ENCODE measurements at regions not wholly inside any gene's neighbourhood (a gene's known extent, or its start where the extent isn't known, plus 50 kb on each side); places are given as distances from the start of the nearest gene placed in this dataset.

DNA sequence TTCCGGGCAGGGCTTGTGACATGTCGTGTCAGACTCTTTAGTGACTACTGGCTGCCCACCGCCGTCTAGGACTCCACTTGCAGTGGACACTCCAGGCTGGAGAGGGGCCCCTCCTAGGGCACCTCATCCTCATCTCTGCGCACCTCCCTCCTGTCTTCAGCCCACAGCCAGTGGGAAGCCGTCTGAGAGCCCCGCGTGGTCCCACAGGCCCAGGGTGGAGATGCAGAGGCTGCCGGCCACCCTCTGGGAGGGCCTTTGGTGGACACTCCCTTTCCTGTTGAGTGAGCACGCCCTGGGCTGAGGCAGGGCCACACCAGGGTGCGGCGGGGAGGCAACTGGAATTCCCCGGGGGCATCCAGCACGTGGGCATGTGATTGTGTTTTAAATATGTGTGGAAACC, 80.5 kb downstream of the IRX2 start:
- Mint-ChIP-seq H3K36me3 (no peaks in the 10 kb centered on the region), H3K27me3 (no peaks in the 10 kb centered on the region), H3K27ac (no peak overlapping the region), H3K9me3 (ENCODE audit: low read depth) (no peaks in the 10 kb centered on the region), H3K4me1 (ENCODE audit: low read depth) (no peaks in the 10 kb centered on the region), H3K4me3 (no peak overlapping the region)

DNA sequence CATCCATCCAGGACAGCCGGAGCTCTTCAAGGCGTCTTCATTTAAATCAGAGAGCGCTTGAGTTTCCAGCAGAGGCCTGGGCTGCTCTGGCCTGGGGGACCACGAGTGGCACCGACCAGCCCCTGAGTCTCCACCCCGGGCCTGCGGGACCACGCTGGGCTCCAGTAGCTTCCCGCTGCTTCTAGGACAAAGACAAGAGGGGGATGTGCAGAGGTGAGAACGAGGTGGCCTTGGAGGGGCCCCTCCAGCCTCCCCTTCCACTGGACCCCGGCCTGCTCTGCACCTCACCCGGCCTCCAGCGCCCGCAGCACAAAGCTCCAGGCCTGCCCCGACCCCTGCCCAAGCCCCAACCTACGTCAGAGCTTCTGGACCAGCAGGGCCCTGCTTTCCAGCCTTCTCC, 81.6 kb downstream of the IRX2 start:
- H3K4me3 Mint-ChIP-seq = no peak overlapping the region
- no peak overlapping the region for H3K27ac Mint-ChIP-seq
- no peaks in the 10 kb centered on the region for H3K36me3 Mint-ChIP-seq
- H3K4me1 Mint-ChIP-seq (ENCODE audit: low read depth) = no peaks in the 10 kb centered on the region
- no peaks in the 10 kb centered on the region for H3K9me3 Mint-ChIP-seq (ENCODE audit: low read depth)
- H3K27me3 Mint-ChIP-seq = no peaks in the 10 kb centered on the region

DNA sequence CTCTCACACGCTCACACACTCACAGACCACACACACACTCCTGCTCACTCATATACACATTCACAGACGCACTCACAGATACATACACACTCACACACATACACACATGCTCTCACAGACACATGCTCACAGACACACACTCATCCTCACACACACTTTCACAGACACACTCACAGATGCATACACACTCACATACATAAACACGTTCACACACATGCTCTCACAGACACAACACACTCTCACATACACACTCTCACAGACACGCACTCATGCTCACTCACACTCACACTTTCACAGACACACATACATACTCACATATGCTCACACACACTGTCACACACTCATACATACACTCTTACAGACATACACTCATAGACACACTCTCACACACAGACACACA, 82.2 kb downstream of the IRX2 start:
- Mint-ChIP-seq H3K36me3 (no peaks in the 10 kb centered on the region), H3K27me3 (peaks cover 3% of the 10 kb centered on the region)

DNA sequence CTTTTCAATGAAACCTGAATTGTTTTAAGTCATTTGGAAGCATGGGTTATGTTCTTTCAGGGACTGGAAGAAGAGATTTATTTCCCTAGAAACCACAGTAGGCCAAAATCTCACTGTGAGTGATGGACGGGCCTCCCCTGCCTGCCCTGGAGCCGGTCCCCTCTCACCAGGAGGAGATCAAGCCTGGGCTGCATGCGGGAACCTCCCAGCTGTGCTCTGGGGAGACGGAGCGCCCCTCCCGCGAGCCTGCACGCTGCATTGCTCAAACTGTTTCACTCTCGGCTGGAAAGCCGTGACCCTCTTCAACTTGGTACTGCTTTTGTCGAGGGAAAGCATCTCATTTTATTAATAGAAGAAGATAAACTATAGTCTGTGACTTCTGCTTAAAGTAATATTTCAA, 85.4 kb downstream of the IRX2 start:
- H3K27me3 Mint-ChIP-seq = peaks cover 6% of the 10 kb centered on the region
- H3K9me3 Mint-ChIP-seq (ENCODE audit: low read depth) = no peaks in the 10 kb centered on the region
- no peak overlapping the region for H3K4me3 Mint-ChIP-seq
- H3K27ac Mint-ChIP-seq = no peak overlapping the region
- H3K36me3 Mint-ChIP-seq = no peaks in the 10 kb centered on the region
- no peaks in the 10 kb centered on the region for H3K4me1 Mint-ChIP-seq (ENCODE audit: low read depth)

More for the DNA sequence above, 82.2 kb downstream of the IRX2 start:
- Mint-ChIP-seq H3K4me1 (ENCODE audit: low read depth) (no peaks in the 10 kb centered on the region), H3K9me3 (ENCODE audit: low read depth) (no peaks in the 10 kb centered on the region), H3K4me3 (no peak overlapping the region), H3K27ac (no peak overlapping the region)

DNA sequence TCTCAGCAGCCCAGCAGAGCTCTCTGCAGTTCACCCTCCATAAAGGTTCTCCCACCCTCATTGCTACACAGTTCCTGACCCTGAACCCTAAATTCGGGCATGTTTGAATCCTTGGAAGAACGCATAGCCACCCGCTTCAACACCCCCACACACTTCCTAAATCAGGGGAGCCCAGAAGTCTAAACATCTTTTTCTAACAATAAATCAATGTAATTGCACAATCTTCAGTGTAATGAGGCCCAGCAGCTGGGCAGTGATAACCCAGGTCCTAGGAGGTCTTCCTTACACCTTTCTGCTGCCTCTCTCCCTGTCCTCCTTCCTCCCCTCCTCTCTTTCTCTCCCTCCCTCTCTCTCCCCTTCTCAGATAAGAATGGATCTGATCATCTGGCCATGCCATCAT, 88.0 kb downstream of the IRX2 start:
- Mint-ChIP-seq H3K36me3 (no peaks in the 10 kb centered on the region), H3K27me3 (peaks cover 9% of the 10 kb centered on the region), H3K9me3 (ENCODE audit: low read depth) (no peaks in the 10 kb centered on the region), H3K27ac (no peak overlapping the region), H3K4me3 (no peak overlapping the region), H3K4me1 (ENCODE audit: low read depth) (no peaks in the 10 kb centered on the region)

DNA sequence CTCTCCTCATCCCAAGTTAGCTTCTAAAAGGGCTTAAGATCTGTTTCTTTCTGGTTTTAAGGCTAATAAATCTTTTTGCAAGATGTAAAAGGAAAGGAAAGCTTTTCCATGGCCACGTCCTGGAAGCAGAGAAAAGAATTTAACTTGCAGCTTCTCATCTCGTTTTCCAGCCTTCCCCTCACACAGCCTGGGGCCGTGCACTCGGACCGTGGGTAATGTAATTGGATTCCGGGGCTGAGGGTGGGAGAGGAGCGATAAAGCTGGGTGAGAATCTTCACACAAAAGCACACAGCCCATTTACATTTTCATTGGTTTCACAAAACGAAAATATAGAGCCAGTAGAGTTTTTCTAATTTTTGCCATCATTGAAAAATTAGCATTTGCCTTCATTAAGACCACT, 91.2 kb downstream of the IRX2 start:
- H3K36me3 Mint-ChIP-seq = no peaks in the 10 kb centered on the region
- H3K4me3 Mint-ChIP-seq = no peak overlapping the region
- H3K27ac Mint-ChIP-seq = no peak overlapping the region
- no peaks in the 10 kb centered on the region for H3K9me3 Mint-ChIP-seq (ENCODE audit: low read depth)
- H3K27me3 Mint-ChIP-seq = peaks cover 12% of the 10 kb centered on the region
- no peaks in the 10 kb centered on the region for H3K4me1 Mint-ChIP-seq (ENCODE audit: low read depth)

DNA sequence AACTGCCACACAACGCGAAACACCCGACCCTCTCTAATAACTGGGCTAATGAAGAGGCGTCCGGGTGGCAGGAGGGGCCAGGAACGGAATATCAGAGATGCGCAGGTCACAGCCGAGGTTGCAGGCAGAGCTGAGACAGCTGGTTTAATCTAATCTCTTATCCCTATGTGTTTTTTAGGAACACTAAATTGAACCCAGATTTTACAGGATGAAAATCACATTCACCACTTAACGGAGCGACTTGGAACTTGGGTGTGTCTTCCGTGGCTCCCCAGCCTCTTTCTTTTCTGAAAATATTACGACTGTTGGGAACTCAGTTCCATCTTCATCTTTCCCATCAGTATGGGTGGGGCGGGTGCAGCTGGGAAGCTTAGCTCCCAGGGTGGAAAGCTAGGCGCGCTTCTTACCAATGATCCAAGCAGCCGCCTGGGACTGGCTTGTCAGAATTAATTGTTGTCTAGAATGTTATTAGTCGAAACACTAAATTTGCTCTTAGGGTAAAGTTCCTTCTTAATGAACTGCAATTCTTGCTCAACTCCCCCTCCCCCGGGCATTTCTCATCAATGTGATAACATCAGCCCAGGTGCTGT, 92.5 kb downstream of the IRX2 start:
- H3K27me3 Mint-ChIP-seq = peaks cover 14% of the 10 kb centered on the region
- no peaks in the 10 kb centered on the region for H3K4me1 Mint-ChIP-seq (ENCODE audit: low read depth)
- no peaks in the 10 kb centered on the region for H3K36me3 Mint-ChIP-seq
- H3K27ac Mint-ChIP-seq = no peak overlapping the region
- no peak overlapping the region for H3K4me3 Mint-ChIP-seq
- H3K9me3 Mint-ChIP-seq (ENCODE audit: low read depth) = no peaks in the 10 kb centered on the region

DNA sequence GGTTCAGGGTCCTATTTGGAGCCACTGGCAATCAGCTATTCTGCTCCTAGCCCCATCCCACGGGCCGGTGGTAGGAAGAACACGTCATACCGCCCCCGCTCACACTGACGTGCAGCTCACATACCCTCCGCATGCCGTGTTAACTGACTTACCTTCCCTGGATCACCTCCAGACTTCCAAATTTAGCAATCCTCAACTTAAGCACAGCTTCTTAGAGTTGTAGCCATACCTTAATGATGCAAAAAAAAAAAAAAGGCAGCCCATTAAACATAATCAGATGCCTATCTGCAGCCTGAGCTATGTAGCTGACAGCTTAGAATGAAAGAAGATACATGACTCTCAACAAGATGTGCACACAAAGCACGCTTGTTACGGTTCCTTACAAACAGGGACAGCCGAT, 93.0 kb downstream of the IRX2 start:
- no peak overlapping the region for H3K4me3 Mint-ChIP-seq
- H3K36me3 Mint-ChIP-seq = no peaks in the 10 kb centered on the region
- H3K27ac Mint-ChIP-seq = no peak overlapping the region
- H3K27me3 Mint-ChIP-seq = peaks cover 11% of the 10 kb centered on the region
- H3K9me3 Mint-ChIP-seq (ENCODE audit: low read depth) = no peaks in the 10 kb centered on the region
- H3K4me1 Mint-ChIP-seq (ENCODE audit: low read depth) = no peaks in the 10 kb centered on the region

DNA sequence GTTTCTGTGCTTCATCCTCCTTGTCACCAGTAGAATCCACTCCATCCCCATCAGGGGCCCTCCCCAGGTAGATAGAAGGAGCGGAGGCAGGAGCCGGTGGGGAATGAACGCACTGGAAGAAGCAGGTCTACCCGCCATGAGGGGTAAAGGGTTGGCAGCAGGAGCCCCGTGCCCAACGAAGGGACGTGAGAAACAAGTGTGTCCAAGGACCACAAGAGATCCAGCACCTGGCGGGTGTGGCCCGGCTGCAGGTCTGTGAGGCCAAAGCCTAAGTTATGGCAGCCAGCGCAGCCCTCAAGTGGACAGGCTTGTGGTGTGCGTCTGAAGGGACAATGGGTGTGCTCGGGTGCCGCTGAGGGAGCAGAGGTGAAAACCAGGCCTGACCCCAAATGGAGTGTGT, 94.3 kb downstream of the IRX2 start:
- H3K27ac Mint-ChIP-seq = no peak overlapping the region
- no peaks in the 10 kb centered on the region for H3K4me1 Mint-ChIP-seq (ENCODE audit: low read depth)
- H3K4me3 Mint-ChIP-seq = no peak overlapping the region
- H3K36me3 Mint-ChIP-seq = no peaks in the 10 kb centered on the region
- H3K9me3 Mint-ChIP-seq (ENCODE audit: low read depth) = no peaks in the 10 kb centered on the region
- peaks cover 11% of the 10 kb centered on the region for H3K27me3 Mint-ChIP-seq

DNA sequence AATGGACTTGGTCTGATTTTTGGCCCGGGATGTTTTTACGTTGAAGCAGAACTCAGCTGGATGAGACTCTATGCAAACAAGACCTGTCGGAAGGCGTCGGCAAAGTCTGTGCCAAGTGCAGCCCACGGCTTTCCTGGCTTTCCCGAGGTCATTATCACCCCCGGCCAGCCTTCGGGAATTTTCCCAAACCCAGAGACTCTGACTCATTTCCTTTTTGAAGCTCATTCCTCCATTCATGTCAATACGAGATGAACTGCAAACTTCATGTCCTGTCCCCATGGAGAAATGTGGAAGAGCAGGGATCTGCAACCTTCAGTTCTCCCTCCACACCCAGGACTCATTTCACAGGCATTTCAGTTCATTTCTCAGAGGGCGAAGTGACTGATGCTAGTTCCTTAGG, 95.3 kb downstream of the IRX2 start:
- Mint-ChIP-seq H3K4me1 (ENCODE audit: low read depth) (no peaks in the 10 kb centered on the region), H3K9me3 (ENCODE audit: low read depth) (no peaks in the 10 kb centered on the region), H3K27me3 (peaks cover 11% of the 10 kb centered on the region), H3K27ac (no peak overlapping the region), H3K4me3 (no peak overlapping the region), H3K36me3 (no peaks in the 10 kb centered on the region)

DNA sequence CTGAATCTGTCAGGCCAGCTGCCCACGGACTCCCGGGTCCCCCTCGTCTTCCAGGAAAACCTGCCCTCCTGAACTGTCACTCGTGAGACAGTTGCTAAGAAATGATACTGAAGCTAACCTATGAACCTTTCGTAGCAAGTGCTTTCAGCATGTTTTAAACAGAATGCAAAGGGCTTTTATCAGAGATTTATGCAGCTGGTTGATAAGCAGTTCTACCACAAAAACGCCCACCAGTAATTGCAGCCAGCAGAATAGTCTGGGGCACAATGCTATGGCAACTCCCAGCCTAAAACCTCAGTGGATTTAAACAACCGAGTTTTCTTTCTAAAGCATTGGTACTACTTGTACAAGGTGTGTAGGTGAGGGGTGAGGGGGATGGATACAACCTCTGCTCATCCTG, 97.5 kb downstream of the IRX2 start:
- H3K36me3 Mint-ChIP-seq = no peaks in the 10 kb centered on the region
- H3K4me3 Mint-ChIP-seq = no peak overlapping the region
- H3K27ac Mint-ChIP-seq = no peak overlapping the region
- H3K27me3 Mint-ChIP-seq = peaks cover 11% of the 10 kb centered on the region
- H3K9me3 Mint-ChIP-seq (ENCODE audit: low read depth) = no peaks in the 10 kb centered on the region
- H3K4me1 Mint-ChIP-seq (ENCODE audit: low read depth) = no peaks in the 10 kb centered on the region

DNA sequence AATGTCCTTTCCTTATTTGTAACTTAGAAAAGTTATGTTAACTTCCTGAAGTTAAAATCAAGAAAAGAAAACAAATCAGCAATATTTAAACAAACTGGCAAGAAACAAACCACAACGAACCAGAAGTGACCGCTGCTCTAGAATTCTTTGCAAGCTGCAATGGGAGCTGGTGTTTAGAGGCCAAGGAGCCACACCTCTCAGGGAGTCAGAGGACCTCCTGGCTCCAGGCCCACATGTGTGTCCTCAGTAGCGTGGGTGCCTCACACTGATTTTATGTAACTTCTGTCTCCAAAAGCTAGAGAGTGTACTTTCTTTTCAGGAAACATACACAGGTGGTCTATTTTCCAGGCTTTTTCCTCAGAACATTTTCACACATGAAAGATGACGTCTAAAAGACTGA, 100.4 kb downstream of the IRX2 start:
- Mint-ChIP-seq H3K27ac (no peak overlapping the region), H3K4me3 (no peak overlapping the region), H3K36me3 (no peaks in the 10 kb centered on the region), H3K4me1 (ENCODE audit: low read depth) (no peaks in the 10 kb centered on the region), H3K9me3 (ENCODE audit: low read depth) (no peaks in the 10 kb centered on the region), H3K27me3 (peaks cover 7% of the 10 kb centered on the region)

DNA sequence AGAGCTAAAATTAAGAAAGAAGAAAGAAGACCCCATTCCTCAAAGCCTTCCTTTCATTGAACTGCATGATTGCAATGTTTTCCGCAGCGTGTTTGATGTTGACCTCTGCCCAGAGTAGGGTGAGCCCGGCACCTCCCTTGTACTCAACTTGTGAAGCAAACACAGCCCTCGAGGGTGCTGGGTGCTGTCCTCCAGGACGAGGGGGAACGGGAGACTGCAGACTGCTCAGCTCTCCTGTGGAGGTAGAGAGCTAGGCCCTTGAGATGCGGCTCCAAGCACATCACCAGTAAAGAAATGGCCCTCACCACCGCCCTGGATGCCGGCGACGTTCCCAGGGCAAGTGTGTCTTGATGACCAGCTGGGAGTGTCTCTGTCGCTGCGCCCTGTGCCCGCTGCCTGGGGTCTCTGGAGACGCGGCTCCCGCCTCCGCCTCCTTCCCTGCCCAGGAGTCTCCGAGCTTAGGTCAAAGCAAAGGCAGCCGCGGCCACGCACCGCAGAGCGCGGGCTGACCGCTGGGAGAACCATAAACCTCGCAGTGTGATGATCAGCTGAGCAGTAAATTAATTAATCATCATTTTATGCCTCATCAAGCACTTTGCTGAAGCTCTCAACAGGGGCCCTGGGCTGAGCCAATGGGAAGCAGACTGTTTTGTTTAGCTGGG, 108.7 kb downstream of the IRX2 start:
- H3K4me1 Mint-ChIP-seq (ENCODE audit: low read depth) = no peaks in the 10 kb centered on the region
- H3K4me3 Mint-ChIP-seq = no peak overlapping the region
- peaks cover 3% of the 10 kb centered on the region for H3K27me3 Mint-ChIP-seq
- H3K9me3 Mint-ChIP-seq (ENCODE audit: low read depth) = no peaks in the 10 kb centered on the region
- H3K27ac Mint-ChIP-seq = no peak overlapping the region
- H3K36me3 Mint-ChIP-seq = no peaks in the 10 kb centered on the region

DNA sequence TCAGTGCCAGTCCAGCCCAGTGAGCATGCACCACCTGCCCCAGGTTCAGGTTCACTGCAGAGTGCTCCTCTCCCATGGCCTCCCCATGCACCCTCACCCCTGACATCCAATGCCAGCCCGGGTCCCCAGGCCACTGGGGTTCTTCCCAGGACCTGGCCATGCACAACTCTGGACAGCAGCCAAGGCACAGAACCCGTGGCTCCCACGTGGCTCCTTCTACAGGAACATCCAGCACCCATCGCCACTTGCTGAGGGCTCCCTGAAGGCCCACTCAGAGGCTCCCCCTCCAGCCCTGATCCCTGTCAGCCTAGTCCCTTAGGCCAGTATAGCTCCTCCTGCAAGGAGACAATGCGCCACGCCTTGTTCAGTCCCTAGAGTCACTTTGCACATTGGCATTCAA, 110.8 kb downstream of the IRX2 start:
- Mint-ChIP-seq H3K4me1 (ENCODE audit: low read depth) (no peaks in the 10 kb centered on the region), H3K27me3 (peaks cover 3% of the 10 kb centered on the region), H3K4me3 (no peak overlapping the region), H3K36me3 (no peaks in the 10 kb centered on the region), H3K9me3 (ENCODE audit: low read depth) (no peaks in the 10 kb centered on the region), H3K27ac (no peak overlapping the region)

DNA sequence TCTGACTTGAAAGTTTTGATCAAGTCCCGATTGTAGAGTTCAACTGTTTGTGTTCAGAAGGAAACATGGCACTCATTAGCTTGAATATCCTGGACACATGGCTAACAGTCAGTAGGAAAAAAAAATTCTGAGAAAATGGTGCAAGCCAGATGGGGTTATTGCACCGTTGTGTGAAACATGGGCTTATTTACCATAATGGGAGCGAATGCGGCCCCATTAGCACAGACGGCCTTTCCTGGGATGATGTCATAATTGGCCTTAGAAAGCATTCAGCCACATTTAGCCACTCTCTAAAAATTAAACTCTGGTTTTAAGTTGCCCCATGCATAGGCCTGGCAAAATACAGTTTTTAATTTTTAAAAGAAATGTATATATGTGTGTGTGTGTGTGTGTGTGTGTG, 112.1 kb downstream of the IRX2 start:
- Mint-ChIP-seq H3K36me3 (no peaks in the 10 kb centered on the region), H3K4me1 (ENCODE audit: low read depth) (no peaks in the 10 kb centered on the region), H3K27ac (no peak overlapping the region), H3K9me3 (ENCODE audit: low read depth) (no peaks in the 10 kb centered on the region), H3K4me3 (no peak overlapping the region), H3K27me3 (peaks cover 3% of the 10 kb centered on the region)
